OCI-LY7 (cell line): ENCODE measurements at regions not wholly inside any gene's neighbourhood (a gene's known extent, or its start where the extent isn't known, plus 50 kb on each side); places are given as distances from the start of the nearest gene placed in this dataset.

ENCODE experiments used
- BruUV-seq: library from RNA; stranded (reverse); fragments of 400-500 nt; replicated peaks from 2 replicates; lab custom pipeline; 2021; lab: Mats Ljungman, UMichigan
- CTCF ChIA-PET: fragments of 300-600 bp; sonication (Branson Sonifier 250); formaldehyde crosslinking; loops from one replicate; lab custom pipeline; 2022; ENCODE audit warnings: antibody characterized with exemption; ENCODE audit not compliant: unreplicated experiment; lab: Charles Lee
- POLR2A ChIA-PET: fragments of 300-600 bp; sonication (Branson Sonifier 250); formaldehyde crosslinking; loops from one replicate; lab custom pipeline; 2022; ENCODE audit warnings: antibody characterized with exemption; lab: Charles Lee
- DNase-seq: peaks from one replicate; pipeline ENCODE4 v3.0.0-alpha.2; 2015; ENCODE audit warnings: low spot score
- H2AFZ ChIP-seq: fragments of 200-600 bp; sonication (generic), shearing (Covaris generic); 2 replicates; pipeline ENCODE4 v1.6.1; 2014; ENCODE audit warnings: mild to moderate bottlenecking, antibody characterized with exemption, low read length, moderate library complexity
- H3K27ac ChIP-seq: fragments of 200-600 bp; sonication (generic); 2 replicates; pipeline ENCODE4 v1.5.1; 2014; ENCODE audit warnings: mixed run types, low read depth, mild to moderate bottlenecking, moderate library complexity, low read length, inconsistent platforms; ENCODE audit not compliant: poor library complexity, severe bottlenecking
- H3K36me3 ChIP-seq: fragments of 200-600 bp; sonication (generic); 2 replicates; pipeline ENCODE4 v1.6.1; 2014; ENCODE audit warnings: mild to moderate bottlenecking, antibody characterized with exemption, low read length, moderate library complexity, mixed read lengths; ENCODE audit not compliant: insufficient read depth
- H3K4me1 ChIP-seq: fragments of 200-600 bp; sonication (generic); 2 replicates; pipeline ENCODE4 v1.5.1; 2014; ENCODE audit warnings: mild to moderate bottlenecking, low read length; ENCODE audit not compliant: insufficient read depth, poor library complexity, severe bottlenecking
- H3K4me2 ChIP-seq: fragments of 200-600 bp; sonication (generic); 2 replicates; pipeline ENCODE4 v1.6.1; 2014; ENCODE audit warnings: mild to moderate bottlenecking, low read length
- H3K4me3 ChIP-seq: fragments of 200-600 bp; sonication (generic); 2 replicates; pipeline ENCODE4 v1.5.1; 2014; ENCODE audit warnings: mild to moderate bottlenecking, low read depth, low read length; ENCODE audit not compliant: poor library complexity, severe bottlenecking
- H3K79me2 ChIP-seq: fragments of 200-600 bp; sonication (generic); 2 replicates; pipeline ENCODE4 v1.6.1; 2016; ENCODE audit warnings: low read depth, mild to moderate bottlenecking, low read length, moderate library complexity, mixed read lengths; ENCODE audit not compliant: insufficient read depth
- H3K9me2 ChIP-seq: fragments of 200-600 bp; sonication (generic); 2 replicates; pipeline ENCODE4 v1.6.1; 2016; ENCODE audit warnings: mild to moderate bottlenecking, low read length, mixed read lengths; ENCODE audit not compliant: insufficient read depth
- H3K9me3 ChIP-seq: fragments of 200-600 bp; sonication (generic); 2 replicates; pipeline ENCODE4 v1.6.1; 2014; ENCODE audit warnings: mild to moderate bottlenecking, mixed run types, low read length, mixed read lengths
- H4K20me1 ChIP-seq: fragments of 200-600 bp; sonication (generic); 2 replicates; pipeline ENCODE4 v1.6.1; 2014; ENCODE audit warnings: mild to moderate bottlenecking, antibody characterized with exemption, low read length, moderate library complexity, mixed read lengths; ENCODE audit not compliant: insufficient read depth
- EZH2phosphoT487 ChIP-seq: fragments of 200-600 bp; sonication (generic); IDR thresholded peaks from 2 replicates; pipeline ENCODE4 v1.6.1; 2018; ENCODE audit warnings: low read depth, borderline replicate concordance, mild to moderate bottlenecking, mixed run types, antibody characterized with exemption, low read length, moderate library complexity, mixed read lengths
- intact Hi-C: fragments of 100-400 bp; cut with micrococcal nuclease; formaldehyde crosslinking; loops from one replicate; pipeline ENCODE4 v1.10.0; 2022; ENCODE audit not compliant: unreplicated experiment
- TF ChIP-seq, protein P1 (sequence below): fragments of 200-600 bp; sonication (generic); conservative IDR thresholded peaks from 2 replicates; pipeline ENCODE4 v1.5.1; 2014; ENCODE audit warnings: mild to moderate bottlenecking, antibody characterized with exemption, low read length, moderate library complexity, mixed read lengths

DNA sequence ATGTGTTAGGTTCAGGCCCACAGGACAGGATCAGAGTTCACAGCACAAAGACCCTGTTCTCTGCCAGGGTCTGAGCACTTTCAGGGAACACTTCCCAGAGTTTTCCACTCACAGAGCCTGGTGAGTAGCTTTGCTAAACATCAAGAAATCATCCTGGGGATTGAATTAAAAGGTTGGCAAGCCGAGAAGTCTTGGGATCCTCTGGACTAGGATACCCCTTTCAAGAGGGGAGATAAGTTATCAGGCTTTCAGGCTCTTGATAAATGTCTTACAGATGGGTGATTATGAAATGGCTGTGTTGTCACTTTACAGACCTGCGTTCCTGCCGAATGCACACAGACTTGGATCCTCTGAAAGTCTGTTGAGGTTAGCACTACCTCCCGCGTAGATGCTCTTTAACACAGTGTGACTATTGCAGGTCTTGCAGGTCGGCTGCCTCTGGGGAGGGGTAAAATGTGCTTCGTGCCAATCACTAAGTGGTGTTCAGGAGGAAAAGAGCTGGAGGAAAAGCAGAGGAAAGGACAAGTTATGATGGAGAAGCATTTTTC is 473.5 kb upstream of the AKR1E2 start:
- TF ChIP-seq, protein P1, sequence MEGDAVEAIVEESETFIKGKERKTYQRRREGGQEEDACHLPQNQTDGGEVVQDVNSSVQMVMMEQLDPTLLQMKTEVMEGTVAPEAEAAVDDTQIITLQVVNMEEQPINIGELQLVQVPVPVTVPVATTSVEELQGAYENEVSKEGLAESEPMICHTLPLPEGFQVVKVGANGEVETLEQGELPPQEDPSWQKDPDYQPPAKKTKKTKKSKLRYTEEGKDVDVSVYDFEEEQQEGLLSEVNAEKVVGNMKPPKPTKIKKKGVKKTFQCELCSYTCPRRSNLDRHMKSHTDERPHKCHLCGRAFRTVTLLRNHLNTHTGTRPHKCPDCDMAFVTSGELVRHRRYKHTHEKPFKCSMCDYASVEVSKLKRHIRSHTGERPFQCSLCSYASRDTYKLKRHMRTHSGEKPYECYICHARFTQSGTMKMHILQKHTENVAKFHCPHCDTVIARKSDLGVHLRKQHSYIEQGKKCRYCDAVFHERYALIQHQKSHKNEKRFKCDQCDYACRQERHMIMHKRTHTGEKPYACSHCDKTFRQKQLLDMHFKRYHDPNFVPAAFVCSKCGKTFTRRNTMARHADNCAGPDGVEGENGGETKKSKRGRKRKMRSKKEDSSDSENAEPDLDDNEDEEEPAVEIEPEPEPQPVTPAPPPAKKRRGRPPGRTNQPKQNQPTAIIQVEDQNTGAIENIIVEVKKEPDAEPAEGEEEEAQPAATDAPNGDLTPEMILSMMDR: no peak
- TF ChIP-seq EZH2phosphoT487: no peak
- H2AFZ ChIP-seq: no peak overlapping the region
- intact Hi-C loops: no loop called here
- H3K9me2 ChIP-seq: no peaks in the 10 kb centered on the region
- no peak for DNase-seq
- CTCF ChIA-PET: no interaction called here
- no peak overlapping the region for H3K27ac ChIP-seq
- H3K79me2 ChIP-seq: no peaks in the 10 kb centered on the region
- H3K4me1 ChIP-seq: no peaks in the 10 kb centered on the region
- no TSS peak for BruUV-seq
- H3K36me3 ChIP-seq: no peaks in the 10 kb centered on the region
- H3K9me3 ChIP-seq: no peaks in the 10 kb centered on the region
- POLR2A ChIA-PET: no interaction called here
- H4K20me1 ChIP-seq: no peaks in the 10 kb centered on the region
- H3K4me2 ChIP-seq: no peak overlapping the region
- no peak overlapping the region for H3K4me3 ChIP-seq

DNA sequence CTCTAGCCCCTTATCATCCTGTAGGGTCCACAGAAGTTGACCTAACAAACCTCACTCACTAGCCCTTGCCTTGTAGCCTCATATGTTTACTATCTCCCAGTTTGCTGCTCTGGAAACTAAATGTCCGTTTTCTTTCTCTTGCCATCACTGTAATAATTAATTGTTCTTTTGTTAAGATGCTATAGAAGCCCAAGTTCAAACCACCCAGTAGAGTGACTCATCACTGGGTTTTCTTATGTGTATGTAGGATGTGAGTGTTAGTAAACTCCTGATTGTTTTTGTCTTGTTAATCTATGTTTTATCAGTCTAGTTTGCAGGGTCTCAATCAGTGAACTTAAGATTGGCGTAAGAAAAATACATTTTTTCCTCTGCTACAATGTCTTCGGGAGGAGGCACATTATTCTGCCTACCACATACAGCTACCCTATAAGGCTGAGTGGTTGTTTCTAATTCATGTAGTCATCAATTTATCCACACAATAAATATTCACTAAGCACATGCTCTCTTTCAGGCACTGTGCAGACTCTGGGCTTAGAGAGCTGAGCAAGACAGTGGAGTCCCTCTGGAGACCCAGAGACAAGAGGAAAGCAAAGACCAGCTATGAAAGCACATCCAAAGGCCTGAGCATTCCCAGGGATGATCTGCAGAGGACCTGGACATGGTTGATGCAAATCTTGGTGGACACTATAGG is 474.1 kb upstream of the AKR1E2 start:
- no peak for TF ChIP-seq EZH2phosphoT487
- TF ChIP-seq, protein P1: no peak
- ChIA-PET CTCF (no interaction called here), POLR2A (no interaction called here)
- no peaks in the 10 kb centered on the region for H3K4me1 ChIP-seq
- H3K36me3 ChIP-seq: no peaks in the 10 kb centered on the region
- DNase-seq: no peak
- H3K27ac ChIP-seq: no peak overlapping the region
- no peak overlapping the region for H3K4me3 ChIP-seq
- H3K4me2 ChIP-seq: no peak overlapping the region
- BruUV-seq: no TSS peak
- no peaks in the 10 kb centered on the region for H3K79me2 ChIP-seq
- no peak overlapping the region for H2AFZ ChIP-seq
- no peaks in the 10 kb centered on the region for H3K9me2 ChIP-seq
- intact Hi-C loops: no loop called here
- no peaks in the 10 kb centered on the region for H3K9me3 ChIP-seq
- no peaks in the 10 kb centered on the region for H4K20me1 ChIP-seq

DNA sequence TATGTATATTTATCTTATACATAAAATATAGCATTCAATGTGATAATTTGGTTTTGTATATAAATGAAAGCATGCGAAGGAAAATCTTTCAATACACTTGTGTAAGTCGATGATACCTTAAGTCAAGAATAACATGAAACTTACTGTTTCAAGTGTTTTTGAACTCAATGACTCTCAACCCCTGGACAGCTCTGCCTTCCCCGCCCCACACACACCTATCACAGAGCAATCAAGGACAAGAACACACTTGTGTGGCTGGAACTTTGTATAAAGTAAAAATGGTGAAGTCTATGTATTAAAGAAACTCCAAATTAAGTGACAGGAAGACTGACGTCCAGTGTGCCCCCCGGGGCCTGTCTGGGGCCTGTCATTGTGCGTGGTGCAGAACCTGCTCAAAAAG is 478.6 kb upstream of the AKR1E2 start:
- H3K4me3 ChIP-seq: no peak overlapping the region
- intact Hi-C loops: no loop called here
- H4K20me1 ChIP-seq: no peaks in the 10 kb centered on the region
- H3K36me3 ChIP-seq: no peaks in the 10 kb centered on the region
- DNase-seq: no peak
- no peaks in the 10 kb centered on the region for H3K4me1 ChIP-seq
- H2AFZ ChIP-seq: no peak overlapping the region
- H3K9me3 ChIP-seq: no peaks in the 10 kb centered on the region
- H3K79me2 ChIP-seq: no peaks in the 10 kb centered on the region
- ChIA-PET CTCF (no interaction called here), POLR2A (no interaction called here)
- no TSS peak for BruUV-seq
- H3K4me2 ChIP-seq: no peak overlapping the region
- H3K27ac ChIP-seq: no peak overlapping the region
- TF ChIP-seq, protein P1: no peak
- no peak for TF ChIP-seq EZH2phosphoT487
- no peaks in the 10 kb centered on the region for H3K9me2 ChIP-seq
